M059J (cell line): ENCODE measurements at regions not wholly inside any gene's neighbourhood (a gene's known extent, or its start where the extent isn't known, plus 50 kb on each side); places are given as distances from the start of the nearest gene placed in this dataset.
"Not testable (repeated sequence)": the region's sequence is repeated elsewhere in the genome, so short reads cannot be mapped to it uniquely, and the experiment has no call there.

Source experiments
- DNase-seq: peaks from one replicate; pipeline ENCODE4 v3.0.0-alpha.2; 2012; ENCODE audit warnings: low read depth

DNA sequence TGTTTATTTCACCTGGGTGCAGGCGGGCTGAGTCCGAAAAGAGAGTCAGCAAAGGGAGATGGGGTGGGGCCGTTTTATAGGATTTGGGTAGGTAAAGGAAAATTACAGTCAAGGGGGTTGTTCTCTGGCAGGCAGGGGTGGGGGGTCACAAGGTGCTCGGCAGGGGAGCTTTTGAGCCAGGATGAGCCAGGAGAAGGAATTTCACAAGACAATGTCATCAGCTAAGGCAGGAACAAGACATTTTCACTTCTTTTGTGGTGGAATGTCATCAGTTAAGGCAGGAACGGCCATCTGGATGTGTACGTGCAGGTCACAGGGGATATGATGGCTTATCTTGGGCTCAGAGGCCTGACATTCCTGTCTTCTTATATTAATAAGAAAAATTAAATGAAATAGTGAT lies 115.8 kb upstream of the KCNJ3 start:
- DNase-seq = not testable (repeated sequence)

DNA sequence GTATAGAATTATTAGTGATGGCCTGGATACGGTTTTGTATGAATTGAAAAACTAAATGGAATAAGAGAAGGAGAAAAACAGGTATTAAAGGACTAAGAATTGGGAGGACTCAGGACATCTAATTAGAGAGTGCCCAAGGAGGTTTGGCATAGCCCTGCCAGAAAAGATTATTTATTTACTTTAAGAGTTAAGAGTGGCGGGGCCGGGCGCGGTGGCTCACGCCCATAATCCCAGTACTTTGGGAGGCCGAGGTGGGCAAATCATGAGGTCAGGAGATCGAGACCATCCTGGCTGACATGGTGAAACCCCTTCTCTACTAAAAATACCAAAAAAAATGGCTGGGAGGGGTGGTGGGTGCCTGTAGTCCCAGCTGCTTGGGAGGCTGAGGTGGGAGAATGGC lies 115.2 kb upstream of the KCNJ3 start:
- not testable (repeated sequence) for DNase-seq

DNA sequence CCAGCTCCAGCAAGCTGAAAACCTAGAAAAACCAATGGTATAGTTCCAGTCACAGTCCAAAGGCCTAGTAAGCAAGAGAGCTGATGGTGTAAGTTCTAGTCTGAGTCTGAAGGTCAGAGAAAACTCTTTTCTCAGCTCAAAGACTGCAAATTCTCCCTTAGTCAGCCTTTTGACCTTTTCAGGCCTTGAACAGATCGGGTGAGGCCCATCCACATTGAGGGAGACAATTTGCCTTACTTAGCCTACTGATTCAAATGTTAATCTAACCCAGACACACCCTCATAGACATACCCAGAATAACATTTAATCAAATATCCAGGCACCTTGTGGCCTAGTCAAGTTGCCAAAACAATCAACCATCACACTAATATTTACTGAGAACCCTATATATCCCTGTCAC lies 110.8 kb upstream of the KCNJ3 start:
- DNase-seq = no peak

DNA sequence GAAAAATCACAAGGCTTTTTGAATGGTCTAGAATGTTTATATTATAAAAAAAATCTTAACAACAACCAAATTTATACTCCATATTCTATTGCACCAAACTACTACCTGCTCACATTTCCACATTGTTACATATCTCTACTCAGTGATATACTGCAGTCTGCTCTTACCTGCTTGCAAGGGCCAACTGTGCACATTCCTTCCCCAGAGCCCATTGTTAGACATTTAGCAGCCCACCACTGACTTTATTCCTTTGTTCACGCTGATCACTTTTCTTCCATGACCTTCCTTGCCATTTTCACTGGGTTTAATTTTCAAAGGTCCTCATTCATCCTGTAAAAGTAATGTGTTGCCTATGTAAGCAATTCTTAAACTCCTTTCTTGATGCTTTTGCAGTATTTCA lies 109.7 kb upstream of the KCNJ3 start:
- no peak for DNase-seq

DNA sequence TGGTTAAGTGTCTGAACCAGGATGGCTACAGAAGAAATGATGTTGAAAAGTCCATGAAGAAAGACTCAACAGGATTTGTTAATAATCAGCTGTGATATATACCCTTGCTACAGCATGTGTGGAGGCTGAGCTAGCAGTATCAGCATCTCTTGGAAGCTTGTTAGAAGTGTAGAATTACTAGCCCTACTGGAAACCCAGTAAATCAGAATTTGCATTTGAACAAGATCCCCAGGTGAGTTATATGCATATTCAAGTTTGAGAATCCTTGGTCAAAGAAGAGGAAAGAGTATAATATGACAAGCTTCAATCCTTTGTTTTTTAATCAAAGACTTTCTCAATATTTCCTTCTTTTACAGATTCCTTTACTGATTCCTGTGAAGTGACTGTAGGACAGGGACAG lies 109.0 kb upstream of the KCNJ3 start:
- no peak for DNase-seq

DNA sequence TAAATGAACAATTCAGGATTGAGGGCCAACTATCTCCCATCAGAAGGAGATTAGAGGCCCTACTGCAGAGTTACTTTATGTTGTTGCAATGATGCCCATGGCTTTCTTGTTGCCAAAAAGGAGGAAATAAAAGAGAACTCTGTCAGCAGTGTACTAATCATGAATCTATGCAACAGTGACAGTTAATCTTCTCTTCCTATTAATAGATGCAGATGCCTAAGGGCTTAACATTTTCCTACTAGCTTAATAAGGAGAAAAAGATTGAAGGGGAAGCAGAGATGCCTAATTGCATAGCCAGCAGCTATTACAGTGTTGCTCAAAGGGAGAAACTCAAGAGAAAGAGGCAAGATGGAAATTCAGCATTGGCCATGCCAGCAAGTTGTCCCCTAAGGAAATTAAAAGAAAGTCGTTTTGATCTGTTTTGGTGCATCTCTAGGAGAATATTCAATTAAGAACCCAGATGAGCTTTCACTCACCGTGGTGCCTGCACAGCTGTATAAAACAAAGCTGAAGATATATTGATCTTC lies 107.1 kb upstream of the KCNJ3 start:
- no peak for DNase-seq

DNA sequence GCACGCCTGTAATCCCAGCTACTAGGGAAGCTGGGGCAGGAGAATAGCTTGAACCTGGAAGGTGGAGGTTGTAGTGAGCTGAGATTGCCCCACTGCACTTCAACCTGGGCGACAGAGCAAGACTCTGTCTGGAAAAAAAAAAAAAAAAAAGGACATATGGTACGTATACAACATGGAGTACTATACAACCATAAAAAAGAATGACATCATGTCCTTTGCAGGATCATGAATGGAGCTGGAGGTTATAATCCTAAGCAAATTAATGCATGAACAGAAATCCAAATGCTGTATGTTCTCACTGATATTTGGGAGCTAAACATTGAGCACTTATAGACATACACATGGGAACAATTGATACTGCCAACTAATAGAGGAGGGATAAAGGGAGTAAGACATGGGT lies 99.3 kb upstream of the KCNJ3 start:
- DNase-seq = no peak

DNA sequence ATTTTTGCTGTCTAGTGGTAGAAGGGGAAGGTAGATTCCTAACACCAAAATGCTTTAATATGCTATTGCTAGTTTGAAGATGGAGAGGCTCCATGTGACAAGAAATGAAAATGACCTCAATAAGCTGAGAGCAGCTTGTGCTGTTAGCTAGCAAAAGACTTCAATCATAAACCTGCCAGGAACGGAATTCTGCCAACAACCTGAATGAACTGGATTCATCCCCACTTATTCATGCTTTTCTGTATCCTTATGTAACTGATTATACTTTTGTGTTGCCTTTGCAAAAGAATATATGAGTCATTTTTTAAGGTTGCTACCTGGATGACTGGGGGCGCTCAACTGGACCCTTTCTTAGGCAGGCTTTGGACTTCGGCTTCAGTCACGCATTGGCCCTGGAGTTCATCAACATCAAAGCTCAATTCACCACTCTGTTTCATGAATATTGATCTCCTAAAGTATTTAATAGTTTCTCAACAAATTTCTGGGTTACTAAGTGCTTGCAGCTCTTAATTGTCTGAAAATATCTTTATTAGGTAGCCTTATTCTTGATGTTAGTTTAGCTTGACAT lies 97.5 kb upstream of the KCNJ3 start:
- DNase-seq = no peak

DNA sequence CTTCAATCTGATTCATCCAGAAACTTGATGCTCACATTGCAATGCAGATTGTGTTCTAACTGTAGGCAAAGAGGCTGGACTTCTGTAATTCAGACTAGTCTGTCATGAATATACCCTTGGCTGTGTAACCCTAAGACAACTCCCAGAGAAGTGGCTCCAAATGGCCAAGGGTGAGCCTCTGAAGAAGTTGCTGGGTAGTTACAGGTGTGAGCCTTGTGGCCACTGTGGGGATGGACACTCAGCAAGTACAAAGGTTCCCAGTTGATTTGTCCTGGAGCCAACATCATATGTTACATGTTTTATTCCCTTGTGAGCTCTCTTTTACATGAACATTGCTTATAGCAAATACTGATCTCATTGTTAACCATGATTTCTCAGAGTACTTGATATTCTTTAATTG lies 94.8 kb upstream of the KCNJ3 start:
- DNase-seq = no peak

DNA sequence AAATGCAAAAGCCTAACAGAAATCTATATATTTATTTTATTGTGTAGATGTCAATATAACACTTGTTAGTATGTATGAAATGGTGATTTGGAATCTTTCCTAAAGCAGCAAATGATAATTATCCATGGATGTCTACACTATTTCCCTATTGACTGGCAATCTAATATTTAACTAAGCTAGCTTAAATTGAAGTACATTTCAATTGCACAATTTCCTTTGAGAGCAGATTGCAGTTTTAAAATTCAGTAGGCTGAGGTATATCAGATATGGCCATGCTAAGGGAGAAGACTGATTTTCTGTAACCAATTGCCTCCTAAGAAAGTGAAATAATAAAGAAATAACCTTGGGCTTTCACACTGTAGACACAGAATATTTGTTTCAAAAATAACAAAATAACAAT lies 90.1 kb upstream of the KCNJ3 start:
- DNase-seq = no peak

DNA sequence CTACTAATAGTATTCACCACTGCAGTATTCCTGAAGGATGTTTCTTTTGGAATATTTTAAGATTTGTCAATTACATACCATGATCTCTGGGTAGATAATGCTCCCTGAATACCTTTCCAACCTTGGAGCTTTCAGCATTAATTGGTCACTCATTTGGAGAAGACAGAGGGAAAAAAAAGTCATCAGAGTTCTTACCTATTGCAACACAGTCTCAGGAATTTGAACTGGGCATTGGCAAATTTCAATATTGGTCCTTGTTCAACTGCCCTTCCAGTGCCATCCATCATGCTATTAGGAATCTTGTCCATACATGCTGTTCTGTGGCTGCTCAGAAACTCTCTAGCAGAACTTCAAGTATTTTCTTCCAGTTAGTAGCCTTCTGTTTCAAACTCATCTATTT lies 83.6 kb upstream of the KCNJ3 start:
- DNase-seq = no peak

DNA sequence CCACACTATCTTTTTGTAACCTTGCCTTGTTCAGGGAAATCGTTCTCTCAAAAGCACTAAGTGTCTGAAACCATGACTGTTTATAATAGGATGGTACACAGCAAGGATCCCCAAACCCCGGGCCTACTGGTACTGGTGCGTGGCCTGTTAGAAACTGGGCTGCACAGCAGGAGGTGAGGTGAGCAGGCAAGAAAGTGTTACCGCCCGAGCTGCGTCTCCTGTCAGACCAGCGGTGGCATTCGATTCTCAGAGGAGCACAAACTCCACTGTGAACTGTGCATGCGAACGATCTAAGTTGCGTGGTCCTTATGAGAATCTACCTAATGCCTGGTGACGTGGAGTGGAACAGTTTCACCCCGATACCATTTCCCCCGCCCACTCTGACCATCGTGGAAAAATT lies 81.8 kb upstream of the KCNJ3 start:
- no peak for DNase-seq

DNA sequence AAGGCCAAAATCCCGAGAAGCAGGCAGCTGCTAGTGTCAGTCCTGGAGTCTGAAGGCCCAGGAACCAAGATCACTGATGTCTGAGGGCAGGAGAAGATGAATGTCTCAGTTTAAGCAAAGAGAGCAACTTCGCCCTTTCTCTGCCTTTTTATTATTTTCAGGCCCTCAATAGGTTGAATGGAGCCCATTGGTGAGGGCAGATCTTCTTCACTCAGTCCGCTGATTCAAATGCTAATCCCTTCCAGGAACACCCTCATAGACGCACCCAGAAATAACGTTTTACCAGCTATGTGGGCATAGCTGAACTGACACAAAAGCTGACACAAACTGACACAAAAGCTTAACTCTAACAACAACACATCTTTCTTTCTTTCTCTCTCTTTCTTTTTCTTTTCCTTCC lies 78.0 kb upstream of the KCNJ3 start:
- no peak for DNase-seq

DNA sequence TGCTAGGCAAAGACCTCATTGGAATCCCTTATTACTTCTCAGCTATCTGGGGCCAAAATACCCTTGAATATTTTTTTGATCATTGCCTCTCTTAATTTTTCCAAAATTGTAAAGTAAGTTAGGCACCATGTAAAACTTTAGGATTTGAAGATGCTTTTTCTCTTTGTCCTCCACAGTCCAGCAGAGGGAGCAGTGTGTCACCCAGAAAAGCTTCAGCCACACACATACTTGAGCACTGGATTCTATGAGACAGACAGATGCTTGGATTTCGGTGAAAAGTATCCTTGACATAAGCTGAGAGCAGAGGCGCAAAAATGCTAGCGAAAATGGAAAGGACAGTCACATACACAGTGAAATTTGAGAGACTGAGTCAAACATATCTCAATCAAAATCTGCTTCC lies 74.7 kb upstream of the KCNJ3 start:
- peak; percentile 1 for DNase-seq

DNA sequence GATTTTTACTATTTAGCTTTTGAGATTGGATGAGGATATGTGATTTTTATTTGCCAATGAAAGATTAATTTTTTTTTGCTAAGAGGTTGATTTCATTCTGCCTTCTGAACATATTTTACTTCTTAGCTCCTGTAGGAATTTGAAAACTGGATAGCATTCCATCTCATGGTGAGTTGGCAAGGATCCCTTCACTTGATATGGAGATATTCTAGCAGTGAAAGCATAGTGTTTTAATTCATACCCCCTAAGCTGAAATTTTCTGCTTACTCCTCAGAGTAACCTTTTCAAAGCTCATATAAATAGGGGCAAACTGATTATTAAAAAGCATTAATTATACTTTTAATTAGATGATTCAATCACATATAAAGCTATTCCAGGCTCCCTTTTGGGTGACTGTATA lies 61.0 kb upstream of the KCNJ3 start:
- no peak for DNase-seq

DNA sequence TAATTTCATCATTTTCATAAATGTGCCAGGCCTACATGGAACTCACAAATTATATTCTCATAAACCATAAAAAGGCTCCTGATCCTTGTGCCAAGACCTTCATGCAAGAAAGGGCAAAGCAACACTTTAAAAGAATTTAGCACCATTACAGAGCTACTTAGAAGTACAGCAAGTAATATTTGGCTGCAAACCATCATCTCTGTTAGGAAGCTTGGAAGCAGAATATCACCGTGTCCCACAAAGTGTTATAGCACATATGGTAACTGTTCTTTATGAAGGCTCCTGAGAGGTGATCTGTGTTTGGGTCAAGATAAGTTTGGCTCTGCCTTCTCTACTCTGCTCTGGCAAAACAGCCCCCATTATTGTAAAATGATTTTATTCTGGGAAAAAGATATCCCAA lies 59.7 kb upstream of the KCNJ3 start:
- DNase-seq = no peak

DNA sequence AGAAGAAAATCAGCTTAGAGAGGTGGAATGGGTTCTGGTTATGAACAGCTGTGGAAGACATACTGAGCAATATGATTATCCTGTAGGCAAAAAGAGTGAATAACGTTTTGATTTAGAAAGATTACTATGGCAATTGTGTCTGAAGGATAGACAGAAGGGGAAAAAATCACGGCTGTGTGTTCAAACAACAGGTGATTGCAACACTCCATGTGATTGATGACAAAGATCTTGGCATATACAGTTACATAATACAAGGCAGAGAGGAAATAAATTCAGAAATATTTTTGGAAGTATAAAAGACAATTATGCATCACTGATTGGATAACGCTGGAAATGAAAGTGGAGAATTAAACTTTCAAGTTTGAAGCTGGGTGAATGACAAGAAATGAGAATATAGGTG lies 58.5 kb upstream of the KCNJ3 start:
- DNase-seq = no peak
